ENCODE measurements at regions not wholly inside any gene's neighbourhood (a gene's known extent, or its start where the extent isn't known, plus 50 kb on each side); places are given as distances from the start of the nearest gene placed in this dataset.

GRCh38 chr6:120604510-120604909, 729.8 kb downstream of the TBC1D32 start:
- TF ChIP-seq CTCF (IDR thresholded peaks at IDR 0.05; ENCODE audit: insufficient read depth, low read depth, low read length): no peak
- no peak for DNase-seq (ENCODE audit: low read depth)
- ChIA-PET POLR2A (no interaction called here), CTCF (no interaction called here)
- H3K27me3 ChIP-seq (ENCODE audit: control insufficient read depth, insufficient read depth, low read length): no peaks in the 10 kb centered on the region
- H3K4me3 ChIP-seq (ENCODE audit: low read depth, low read length): no peak overlapping the region
- no peaks in the 10 kb centered on the region for H3K36me3 ChIP-seq (ENCODE audit: control insufficient read depth, insufficient read depth, low read length)

GRCh38 chr6:120590611-120591010, 743.7 kb downstream of the TBC1D32 start:
- no peak for DNase-seq (ENCODE audit: low read depth)
- TF ChIP-seq CTCF (IDR thresholded peaks at IDR 0.05; ENCODE audit: insufficient read depth, low read depth, low read length): no peak
- CTCF ChIA-PET: interaction anchor here (0.6 kb wide), 1 partner anchor 39 kb away, joined by 3 read pairs; no protein-coding TSS in a partner anchor
- POLR2A ChIA-PET: no interaction called here
- Histone ChIP-seq H3K4me3 (ENCODE audit: low read depth, low read length) (no peak overlapping the region), H3K27me3 (ENCODE audit: control insufficient read depth, insufficient read depth, low read length) (no peaks in the 10 kb centered on the region), H3K36me3 (ENCODE audit: control insufficient read depth, insufficient read depth, low read length) (no peaks in the 10 kb centered on the region)

DNA sequence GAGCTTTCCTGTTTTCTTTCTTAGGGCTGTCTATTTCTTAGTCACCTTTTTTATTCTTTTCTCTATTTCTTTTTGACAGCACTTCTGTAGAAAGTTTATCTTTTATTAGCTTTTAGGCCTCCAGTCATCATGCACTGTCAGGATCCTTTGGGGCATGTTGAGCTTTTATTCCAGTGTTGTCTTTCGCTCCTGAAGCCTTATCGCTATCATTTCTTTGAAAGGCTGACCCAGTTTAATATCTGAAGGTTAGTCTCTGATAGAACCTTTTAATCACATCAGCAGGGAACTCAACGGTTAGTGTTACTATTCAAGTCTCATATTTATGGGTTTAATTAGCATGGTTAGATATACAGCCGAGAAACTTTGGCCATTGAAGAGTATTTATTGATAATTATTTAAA, 745.9 kb downstream of the TBC1D32 start:
- no peaks in the 10 kb centered on the region for H3K27me3 ChIP-seq (ENCODE audit: control insufficient read depth, insufficient read depth, low read length)
- no peak for DNase-seq (ENCODE audit: low read depth)
- no peak for TF ChIP-seq CTCF (IDR thresholded peaks at IDR 0.05; ENCODE audit: insufficient read depth, low read depth, low read length)
- no peaks in the 10 kb centered on the region for H3K36me3 ChIP-seq (ENCODE audit: control insufficient read depth, insufficient read depth, low read length)
- CTCF ChIA-PET: no interaction called here
- POLR2A ChIA-PET: no interaction called here
- no peak overlapping the region for H3K4me3 ChIP-seq (ENCODE audit: low read depth, low read length)

- CTCF ChIA-PET: no interaction called here
- TF ChIP-seq CTCF (IDR thresholded peaks at IDR 0.05; ENCODE audit: insufficient read depth, low read depth, low read length): no peak
Measured at GRCh38 chr6:120587381-120587780, 746.9 kb downstream of the TBC1D32 start.

DNA sequence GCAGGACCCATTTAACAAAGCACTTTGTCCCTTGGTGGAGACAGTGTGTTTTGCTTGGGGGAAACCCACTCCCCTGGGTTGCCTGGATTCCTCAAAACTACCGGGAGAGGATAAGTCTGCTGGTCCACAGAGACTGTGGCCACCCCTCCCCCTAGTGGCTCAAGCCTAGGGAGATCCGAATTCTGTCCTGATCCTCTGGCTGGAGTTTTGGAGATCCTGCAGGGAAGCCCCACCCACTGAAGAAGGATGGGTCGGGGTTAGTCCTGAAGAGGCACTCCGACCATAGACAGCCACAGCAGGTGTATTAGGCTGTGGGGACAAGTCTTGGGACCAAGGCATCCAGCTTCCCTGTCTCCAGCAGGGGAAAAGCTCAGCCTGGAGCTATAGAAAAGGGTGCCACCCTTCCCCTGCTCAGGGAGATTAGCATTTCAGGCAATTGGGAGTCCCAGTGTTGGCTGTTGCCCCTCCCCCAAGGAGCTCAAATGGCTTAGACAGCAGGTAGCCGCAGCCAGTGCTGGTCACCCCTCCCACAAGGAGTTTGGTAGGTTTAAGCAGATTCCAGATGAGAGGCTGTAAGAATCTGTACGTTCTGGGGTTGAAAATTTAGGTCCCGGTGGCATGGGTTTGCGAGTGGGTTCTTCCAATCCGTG, 750.0 kb downstream of the TBC1D32 start:
- Histone ChIP-seq H3K36me3 (ENCODE audit: control insufficient read depth, insufficient read depth, low read length) (no peaks in the 10 kb centered on the region), H3K4me3 (ENCODE audit: low read depth, low read length) (no peak overlapping the region), H3K27me3 (ENCODE audit: control insufficient read depth, insufficient read depth, low read length) (no peaks in the 10 kb centered on the region)
- TF ChIP-seq CTCF (IDR thresholded peaks at IDR 0.05; ENCODE audit: insufficient read depth, low read depth, low read length): no peak
- no peak for DNase-seq (ENCODE audit: low read depth)
- CTCF ChIA-PET: no interaction called here
- POLR2A ChIA-PET: no interaction called here

More at GRCh38 chr6:120587381-120587780, 746.9 kb downstream of the TBC1D32 start:
- DNase-seq (ENCODE audit: low read depth): no peak
- POLR2A ChIA-PET: no interaction called here
- Histone ChIP-seq H3K4me3 (ENCODE audit: low read depth, low read length) (no peak overlapping the region), H3K27me3 (ENCODE audit: control insufficient read depth, insufficient read depth, low read length) (no peaks in the 10 kb centered on the region), H3K36me3 (ENCODE audit: control insufficient read depth, insufficient read depth, low read length) (no peaks in the 10 kb centered on the region)
